ENCODE measurements at regions not wholly inside any gene's neighbourhood (a gene's known extent, or its start where the extent isn't known, plus 50 kb on each side); places are given as distances from the start of the nearest gene placed in this dataset.

DNA sequence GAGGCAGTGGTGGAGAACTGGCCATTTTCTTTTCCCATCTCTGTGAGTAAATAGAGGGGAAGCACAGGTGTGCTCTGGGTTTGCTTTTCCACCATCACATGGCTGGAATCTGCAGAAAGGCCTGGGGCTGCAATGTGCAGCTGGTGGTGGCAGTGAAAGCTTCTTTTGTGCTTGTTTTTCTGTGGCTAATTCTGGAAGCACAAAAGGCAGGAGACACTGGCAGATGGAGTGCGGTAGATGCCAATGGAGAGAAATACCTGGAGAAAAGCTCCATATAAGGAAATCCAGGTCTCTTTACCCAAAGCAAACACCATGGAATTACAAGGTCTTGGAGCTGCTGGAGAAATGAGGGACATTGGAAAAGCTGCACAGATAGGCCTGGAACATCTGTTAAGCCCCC, 146.9 kb downstream of the HAPSTR1 start:
- DNase-seq (ENCODE audit: low read depth) = no peak
- TF ChIP-seq, protein P1, sequence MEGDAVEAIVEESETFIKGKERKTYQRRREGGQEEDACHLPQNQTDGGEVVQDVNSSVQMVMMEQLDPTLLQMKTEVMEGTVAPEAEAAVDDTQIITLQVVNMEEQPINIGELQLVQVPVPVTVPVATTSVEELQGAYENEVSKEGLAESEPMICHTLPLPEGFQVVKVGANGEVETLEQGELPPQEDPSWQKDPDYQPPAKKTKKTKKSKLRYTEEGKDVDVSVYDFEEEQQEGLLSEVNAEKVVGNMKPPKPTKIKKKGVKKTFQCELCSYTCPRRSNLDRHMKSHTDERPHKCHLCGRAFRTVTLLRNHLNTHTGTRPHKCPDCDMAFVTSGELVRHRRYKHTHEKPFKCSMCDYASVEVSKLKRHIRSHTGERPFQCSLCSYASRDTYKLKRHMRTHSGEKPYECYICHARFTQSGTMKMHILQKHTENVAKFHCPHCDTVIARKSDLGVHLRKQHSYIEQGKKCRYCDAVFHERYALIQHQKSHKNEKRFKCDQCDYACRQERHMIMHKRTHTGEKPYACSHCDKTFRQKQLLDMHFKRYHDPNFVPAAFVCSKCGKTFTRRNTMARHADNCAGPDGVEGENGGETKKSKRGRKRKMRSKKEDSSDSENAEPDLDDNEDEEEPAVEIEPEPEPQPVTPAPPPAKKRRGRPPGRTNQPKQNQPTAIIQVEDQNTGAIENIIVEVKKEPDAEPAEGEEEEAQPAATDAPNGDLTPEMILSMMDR (IDR thresholded peaks at IDR 0.05; ENCODE audit: control insufficient read depth, extremely low read depth, insufficient read depth) = no peak
- no peak overlapping the region for H3K4me3 ChIP-seq (ENCODE audit: low read depth, low read length)

GRCh38 chr16:9241177-9241576, 149.7 kb downstream of the HAPSTR1 start:
- DNase-seq (ENCODE audit: low read depth) = no peak
- TF ChIP-seq, protein P1 (IDR thresholded peaks at IDR 0.05; ENCODE audit: control insufficient read depth, extremely low read depth, insufficient read depth) = no peak
- H3K4me3 ChIP-seq (ENCODE audit: low read depth, low read length) = no peak overlapping the region

DNA sequence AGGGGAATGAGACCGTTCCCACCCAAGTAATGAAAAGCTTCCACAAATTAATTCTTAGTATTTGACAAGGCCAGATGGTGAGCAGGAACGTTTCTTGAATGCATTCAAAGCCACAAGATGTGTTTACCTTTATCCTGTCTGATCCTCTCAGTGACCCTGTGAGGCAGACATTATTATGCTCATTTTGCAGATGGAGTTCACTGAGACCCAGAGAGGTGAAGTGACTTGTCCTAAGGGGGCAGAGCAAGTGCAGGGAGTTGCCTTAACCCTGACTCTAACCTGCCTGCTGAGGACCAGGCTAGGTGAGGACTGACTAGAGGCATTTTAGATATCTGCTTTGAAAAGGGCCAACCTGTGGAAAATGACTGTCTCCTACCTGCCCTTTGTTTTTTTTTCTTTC, 156.7 kb downstream of the HAPSTR1 start:
- H3K4me3 ChIP-seq (ENCODE audit: low read depth, low read length) = no peak overlapping the region
- TF ChIP-seq, protein P1 (IDR thresholded peaks at IDR 0.05; ENCODE audit: control insufficient read depth, extremely low read depth, insufficient read depth) = no peak
- no peak for DNase-seq (ENCODE audit: low read depth)

- TF ChIP-seq, protein P1 (IDR thresholded peaks at IDR 0.05; ENCODE audit: control insufficient read depth, extremely low read depth, insufficient read depth) = no peak
- H3K4me3 ChIP-seq (ENCODE audit: low read depth, low read length) = no peak overlapping the region
- DNase-seq (ENCODE audit: low read depth) = no peak
Observed at GRCh38 chr16:9249534-9249933, 158.1 kb downstream of the HAPSTR1 start.

GRCh38 chr16:9251026-9251425, 159.6 kb downstream of the HAPSTR1 start:
- DNase-seq (ENCODE audit: low read depth) = no peak
- H3K4me3 ChIP-seq (ENCODE audit: low read depth, low read length) = no peak overlapping the region
- TF ChIP-seq, protein P1 (IDR thresholded peaks at IDR 0.05; ENCODE audit: control insufficient read depth, extremely low read depth, insufficient read depth) = no peak

- no peak for DNase-seq (ENCODE audit: low read depth)
- no peak overlapping the region for H3K4me3 ChIP-seq (ENCODE audit: low read depth, low read length)
- TF ChIP-seq, protein P1 (IDR thresholded peaks at IDR 0.05; ENCODE audit: control insufficient read depth, extremely low read depth, insufficient read depth) = no peak
Observed at GRCh38 chr16:9254863-9255262, 163.4 kb downstream of the HAPSTR1 start.

DNA sequence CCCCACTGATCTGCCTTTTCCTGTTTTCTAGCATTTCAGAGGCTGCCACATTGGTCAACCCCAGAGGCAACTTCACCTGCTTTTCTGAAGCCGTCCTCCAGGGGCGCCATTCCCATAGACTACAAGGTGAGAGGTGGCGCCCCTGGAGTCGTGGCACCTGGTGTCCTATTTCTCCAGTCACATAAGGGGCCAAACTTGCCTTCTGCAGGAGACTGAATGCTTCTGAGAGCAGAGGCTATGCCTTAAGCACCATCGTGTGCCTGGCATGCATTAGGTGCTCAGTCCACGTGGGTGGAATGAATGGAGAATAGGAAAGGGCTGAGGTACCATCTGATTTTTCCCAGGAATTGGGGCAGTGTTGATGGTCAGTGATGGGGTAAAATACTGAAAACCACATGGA, 164.8 kb downstream of the HAPSTR1 start:
- DNase-seq (ENCODE audit: low read depth) = no peak
- no peak overlapping the region for H3K4me3 ChIP-seq (ENCODE audit: low read depth, low read length)
- TF ChIP-seq, protein P1 (IDR thresholded peaks at IDR 0.05; ENCODE audit: control insufficient read depth, extremely low read depth, insufficient read depth) = peak; percentile 61

Measured in LNCaP clone FGC (cell line).